GM23338 (cell line): ENCODE measurements at regions not wholly inside any gene's neighbourhood (a gene's known extent, or its start where the extent isn't known, plus 50 kb on each side); places are given as distances from the start of the nearest gene placed in this dataset.

Source experiments
- ATAC-seq: fragments of 200-7000 bp; cut with Tn5 transposase; 3 replicates; pipeline ENCODE4 v1.9.1; 2020
- DNase-seq: peaks from one replicate; pipeline ENCODE4 v3.0.0-alpha.2; 2015; ENCODE audit warnings: low spot score
- H2AFZ ChIP-seq: fragments of 200-600 bp; sonication (generic); 2 replicates; pipeline ENCODE4 v1.8.0; 2016; ENCODE audit warnings: antibody characterized with exemption, mild to moderate bottlenecking, moderate library complexity
- H3F3A ChIP-seq: fragments of 200-600 bp; sonication (generic); replicated peaks from 2 replicates; pipeline ENCODE4 v1.8.0; 2017; ENCODE audit warnings: antibody characterized with exemption, mixed run types, low read depth
- H3K27ac ChIP-seq: fragments of 200-600 bp; sonication (generic); 2 replicates; pipeline ENCODE4 v1.6.1; 2016; ENCODE audit warnings: low read depth
- H3K27me3 ChIP-seq: fragments of 200-600 bp; sonication (generic); 2 replicates; pipeline ENCODE4 v1.8.0; 2016; ENCODE audit warnings: mild to moderate bottlenecking, mixed run types, moderate library complexity; ENCODE audit not compliant: insufficient read depth
- H3K36me3 ChIP-seq: fragments of 200-600 bp; sonication (generic); 2 replicates; pipeline ENCODE4 v1.8.0; 2016; ENCODE audit warnings: mild to moderate bottlenecking; ENCODE audit not compliant: insufficient read depth
- H3K4me1 ChIP-seq: fragments of 200-600 bp; sonication (generic); 2 replicates; pipeline ENCODE4 v1.8.0; 2016; ENCODE audit warnings: mild to moderate bottlenecking, moderate library complexity; ENCODE audit not compliant: insufficient read depth
- H3K4me2 ChIP-seq: fragments of 200-600 bp; sonication (generic); 2 replicates; pipeline ENCODE4 v1.7.1; 2017; ENCODE audit warnings: mixed run types
- H3K4me3 ChIP-seq: fragments of 200-600 bp; sonication (generic); 2 replicates; pipeline ENCODE4 v1.6.1; 2016; ENCODE audit warnings: mixed run types
- H3K79me2 ChIP-seq: fragments of 200-600 bp; sonication (generic); replicated peaks from 2 replicates; pipeline ENCODE4 v1.8.0; 2017; ENCODE audit warnings: mild to moderate bottlenecking; ENCODE audit not compliant: insufficient read depth
- H3K9me2 ChIP-seq: fragments of 200-600 bp; sonication (generic); 2 replicates; pipeline ENCODE4 v1.8.0; 2017; ENCODE audit not compliant: insufficient read depth
- H4K20me1 ChIP-seq: fragments of 200-600 bp; sonication (generic); replicated peaks from 2 replicates; pipeline ENCODE4 v1.8.0; 2017; ENCODE audit warnings: mild to moderate bottlenecking; ENCODE audit not compliant: insufficient read depth
- H3K27ac Mint-ChIP-seq: 2 replicates; pipeline ENCODE4 v1.8.0; 2020; ENCODE audit warnings: inconsistent platforms, mild to moderate bottlenecking, moderate library complexity, mixed read lengths
- H3K27me3 Mint-ChIP-seq: 3 replicates; pipeline ENCODE4 v1.8.0; 2022; ENCODE audit warnings: low read depth, mild to moderate bottlenecking, moderate library complexity, mixed read lengths, inconsistent platforms; ENCODE audit not compliant: insufficient read depth, poor library complexity
- H3K36me3 Mint-ChIP-seq: 3 replicates; pipeline ENCODE4 v1.8.0; 2021; ENCODE audit warnings: low read depth, mild to moderate bottlenecking, inconsistent platforms, moderate library complexity, mixed read lengths
- H3K4me1 Mint-ChIP-seq: 3 replicates; pipeline ENCODE4 v1.8.0; 2020; ENCODE audit warnings: mild to moderate bottlenecking, inconsistent platforms, mixed read lengths
- H3K4me3 Mint-ChIP-seq: 3 replicates; pipeline ENCODE4 v1.8.0; 2021; ENCODE audit warnings: moderate library complexity, mild to moderate bottlenecking, inconsistent platforms, mixed read lengths
- H3K9me3 Mint-ChIP-seq: 3 replicates; pipeline ENCODE4 v1.8.0; 2020; ENCODE audit warnings: moderate library complexity, mild to moderate bottlenecking, inconsistent platforms, mixed read lengths
- CREB1 ChIP-seq: fragments of 250-450 bp; sonication (Bioruptor Pico); IDR thresholded peaks from 2 replicates; pipeline ENCODE4 v1.5.0; 2020; ENCODE audit warnings: low read depth, mild to moderate bottlenecking, moderate library complexity
- CTCF ChIP-seq, 2 experiments: fragments of 200-600 bp in 1 of 2; sonication (generic) in 1 of 2; conservative IDR thresholded peaks; 2 replicates each; pipeline versions ENCODE4 v1.5.1 to v1.6.1; 2016 to 2017; ENCODE audit warnings: antibody characterized with exemption in 2 of 2, low read depth in 2 of 2, mild to moderate bottlenecking in 2 of 2, moderate library complexity in 1 of 2
- ETS1 ChIP-seq: IDR thresholded peaks from 2 replicates; pipeline ENCODE4 v1.6.1; 2016; ENCODE audit warnings: antibody characterized with exemption
- EZH2 ChIP-seq: fragments of 200-600 bp; sonication (generic); IDR thresholded peaks from one replicate; pipeline ENCODE4 v1.8.0; 2017; ENCODE audit warnings: antibody characterized with exemption, mild to moderate bottlenecking, low read depth; ENCODE audit not compliant: unreplicated experiment
- EZH2phosphoT487 ChIP-seq: fragments of 200-600 bp; sonication (generic); IDR thresholded peaks from one replicate; pipeline ENCODE4 v1.8.1; 2018; ENCODE audit warnings: antibody characterized with exemption; ENCODE audit not compliant: unreplicated experiment
- JUNB ChIP-seq: IDR thresholded peaks from one replicate; pipeline ENCODE4 v1.6.1; 2016; ENCODE audit warnings: antibody characterized with exemption; ENCODE audit not compliant: unreplicated experiment
- NANOG ChIP-seq: IDR thresholded peaks from 2 replicates; pipeline ENCODE4 v1.6.1; 2016; ENCODE audit warnings: antibody characterized with exemption, borderline replicate concordance
- POLR2AphosphoS5 ChIP-seq: IDR thresholded peaks from 2 replicates; pipeline ENCODE4 v1.6.1; 2016; ENCODE audit warnings: antibody characterized with exemption, low read depth
- REST ChIP-seq: IDR thresholded peaks from one replicate; pipeline ENCODE4 v1.6.1; 2018; ENCODE audit warnings: antibody characterized with exemption; ENCODE audit not compliant: unreplicated experiment
- STAT1 ChIP-seq: IDR thresholded peaks from one replicate; pipeline ENCODE4 v1.6.1; 2016; ENCODE audit warnings: antibody characterized with exemption; ENCODE audit not compliant: unreplicated experiment
- ZNF114 ChIP-seq: fragments of 250-450 bp; sonication (Bioruptor Pico); IDR thresholded peaks from 2 replicates; pipeline ENCODE4 v1.5.0; 2020; ENCODE audit warnings: mild to moderate bottlenecking, moderate library complexity
- ZNF331 ChIP-seq: fragments of 250-450 bp; sonication (Bioruptor Pico); IDR thresholded peaks from 2 replicates; pipeline ENCODE4 v1.5.0; 2020; ENCODE audit warnings: low read depth, mild to moderate bottlenecking, moderate library complexity

- no peaks in the 10 kb centered on the region for H3K79me2 ChIP-seq
- Mint-ChIP-seq H3K27ac (no peak overlapping the region), H3K4me3 (no peak overlapping the region), H3K4me1 (peaks cover 3% of the 10 kb centered on the region; the same call in 2 of the 3 replicates), H3K27me3 (no peaks in the 10 kb centered on the region), H3K9me3 (no peaks in the 10 kb centered on the region), H3K36me3 (no peaks in the 10 kb centered on the region)
- peak; percentile 52; the same call in 1 of the 3 replicates for ATAC-seq
- H3K27ac ChIP-seq, result no peak overlapping the region
- H3K27me3 ChIP-seq, result no peaks in the 10 kb centered on the region
- DNase-seq, result peak; percentile 28
- no peaks in the 10 kb centered on the region for H3K9me2 ChIP-seq
- H3K4me3 ChIP-seq, result no peak overlapping the region
- H3K4me2 ChIP-seq, result no peak overlapping the region
- no peaks in the 10 kb centered on the region for H3K36me3 ChIP-seq
- no peaks in the 10 kb centered on the region for H3F3A ChIP-seq
- H3K4me1 ChIP-seq, result no peaks in the 10 kb centered on the region
- no peak overlapping the region for H2AFZ ChIP-seq
- TF ChIP-seq NANOG, result no peak
- peak in 1 of 2 experiments; percentile 58; a peak in 2 of 4 replicates for TF ChIP-seq CTCF (conservative IDR thresholded peaks at IDR 0.05; ENCODE audit: low read depth in 2 of 2)
- no peaks in the 10 kb centered on the region for H4K20me1 ChIP-seq
Measured at GRCh38 chr12:59407799-59408198, 188.0 kb upstream of the SLC16A7 start.

DNA sequence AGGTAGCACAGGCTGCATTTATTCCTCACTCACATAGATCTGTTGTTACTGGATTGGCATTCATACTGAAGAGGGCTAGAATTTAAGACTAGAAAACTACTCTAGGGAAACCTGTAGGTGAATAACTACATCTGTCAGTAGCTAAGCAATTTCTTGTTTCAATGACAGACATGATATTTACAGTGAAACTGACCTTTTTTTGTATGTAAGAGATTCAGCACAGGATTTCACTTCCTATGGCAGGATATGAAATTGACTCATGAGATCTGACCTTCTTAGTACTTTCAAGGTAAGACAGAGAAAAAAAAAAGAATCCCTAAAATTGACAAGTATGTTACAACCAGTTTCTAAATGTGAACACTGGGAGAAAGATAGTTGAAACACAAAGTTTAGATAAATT is 189.8 kb upstream of the SLC16A7 start:
- TF ChIP-seq ETS1 (no peak), JUNB (no peak), CREB1 (CRISPR knock-in tag) (no peak), POLR2AphosphoS5 (no peak), ZNF114 (CRISPR knock-in tag) (no peak), NANOG (no peak), ZNF331 (no peak), EZH2 (no peak), STAT1 (no peak), EZH2phosphoT487 (no peak), REST (no peak), CTCF (conservative IDR thresholded peaks at IDR 0.05; ENCODE audit: low read depth in 2 of 2) (no peak)
- no peak overlapping the region for H3K27ac Mint-ChIP-seq
- H3K9me2 ChIP-seq, result no peaks in the 10 kb centered on the region
- no peaks in the 10 kb centered on the region for H4K20me1 ChIP-seq
- no peak overlapping the region for H3K4me2 ChIP-seq
- H3K4me3 ChIP-seq, result no peak overlapping the region
- no peaks in the 10 kb centered on the region for H3K9me3 Mint-ChIP-seq
- no peak overlapping the region for H3K27ac ChIP-seq
- no peaks in the 10 kb centered on the region for H3F3A ChIP-seq
- no peaks in the 10 kb centered on the region for H3K79me2 ChIP-seq
- H3K27me3 Mint-ChIP-seq, result no peaks in the 10 kb centered on the region
- no peaks in the 10 kb centered on the region for H3K4me1 ChIP-seq
- H2AFZ ChIP-seq, result no peak overlapping the region
- ATAC-seq (no peak), DNase-seq (no peak)
- H3K36me3 ChIP-seq, result no peaks in the 10 kb centered on the region
- peaks cover 3% of the 10 kb centered on the region; the same call in 2 of the 3 replicates for H3K4me1 Mint-ChIP-seq
- no peaks in the 10 kb centered on the region for H3K36me3 Mint-ChIP-seq
- H3K4me3 Mint-ChIP-seq, result no peak overlapping the region
- no peaks in the 10 kb centered on the region for H3K27me3 ChIP-seq
